ENCODE measurements at regions not wholly inside any gene's neighbourhood (a gene's known extent, or its start where the extent isn't known, plus 50 kb on each side); places are given as distances from the start of the nearest gene placed in this dataset.

DNA sequence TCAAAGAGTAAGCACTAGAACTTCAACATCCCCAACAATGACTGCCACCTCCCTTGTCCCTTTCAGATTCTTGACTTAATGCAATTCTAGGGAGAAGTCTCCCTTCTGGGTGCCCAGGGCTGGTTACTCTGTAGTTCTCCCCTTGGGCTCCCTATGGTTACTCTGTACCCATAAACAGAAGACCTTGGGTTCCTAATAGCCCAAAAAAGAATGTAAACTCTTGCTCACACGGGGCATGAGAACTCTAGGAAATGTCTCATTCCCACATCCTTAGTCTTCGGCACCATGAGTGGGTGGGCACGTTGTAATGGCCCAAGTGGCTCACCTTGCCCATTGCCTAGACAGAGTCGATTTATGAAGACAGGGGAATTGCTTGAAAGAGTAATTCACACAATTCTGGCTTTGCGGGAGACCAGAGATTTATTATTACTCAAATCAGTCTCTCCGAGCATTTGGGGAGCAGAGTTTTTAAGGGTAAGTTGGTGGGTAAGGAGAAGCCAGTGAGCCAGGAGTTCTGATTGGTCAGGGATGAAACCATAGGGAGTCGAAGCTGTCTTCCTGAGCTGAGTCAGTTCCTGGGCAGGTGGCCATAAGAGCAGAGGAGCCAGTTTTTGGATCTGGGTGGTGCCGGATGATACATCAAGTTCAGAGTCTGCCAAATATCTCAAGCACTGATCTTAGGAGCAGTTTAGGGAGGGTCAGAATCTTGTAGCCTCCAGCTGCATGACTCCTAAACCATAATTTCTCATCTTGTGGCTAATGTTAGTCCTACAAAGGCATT is 61.2 kb upstream of the SIRPG start:
- DNase-seq (ENCODE audit: low spot score): no peak

DNA sequence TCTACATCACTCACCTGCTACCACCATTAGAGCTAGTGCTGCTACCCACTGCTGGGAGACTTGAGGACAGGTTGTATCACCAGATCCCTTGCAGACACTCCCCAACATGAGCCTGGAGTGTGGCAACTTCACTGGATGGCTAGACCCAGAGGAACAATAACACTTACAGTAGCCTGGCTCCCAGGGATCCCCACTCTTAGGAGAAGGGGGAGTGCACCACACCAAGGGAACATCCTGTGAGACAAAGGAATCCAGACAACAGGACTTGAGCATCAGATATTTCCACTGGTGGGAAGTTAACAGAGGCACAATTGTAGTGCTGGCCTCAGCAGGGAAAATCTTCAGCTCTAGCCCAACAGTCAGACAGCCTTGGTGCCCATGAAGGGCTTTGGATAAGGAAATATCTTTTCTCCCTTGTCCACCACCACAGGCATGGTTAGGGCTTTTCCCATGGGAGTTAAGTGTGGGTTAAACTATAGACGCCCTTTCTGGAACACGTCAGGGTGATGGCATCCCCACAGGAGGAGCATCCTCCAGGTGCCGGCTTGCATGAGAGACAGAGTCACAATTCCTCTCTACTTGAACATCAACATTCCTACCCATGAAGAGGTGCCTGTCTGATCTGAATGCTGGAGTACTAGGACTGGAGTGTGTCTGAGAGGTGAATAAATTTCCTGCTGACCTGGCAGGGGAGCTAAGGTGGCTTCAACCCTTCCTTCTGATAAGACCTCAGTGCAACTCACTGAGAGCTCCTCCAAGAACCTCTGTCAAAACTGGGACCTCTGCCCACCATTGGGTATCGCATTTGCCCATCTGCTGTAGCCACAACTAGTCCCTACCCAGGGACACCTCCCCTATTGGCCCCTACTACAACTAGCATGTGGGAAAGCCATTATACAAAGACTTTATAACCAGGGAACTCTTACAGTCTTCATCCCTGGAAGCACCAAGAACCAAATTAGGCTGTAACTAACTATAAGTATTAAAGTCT is 55.4 kb upstream of the SIRPG start:
- no peak for DNase-seq (ENCODE audit: low spot score)

DNA sequence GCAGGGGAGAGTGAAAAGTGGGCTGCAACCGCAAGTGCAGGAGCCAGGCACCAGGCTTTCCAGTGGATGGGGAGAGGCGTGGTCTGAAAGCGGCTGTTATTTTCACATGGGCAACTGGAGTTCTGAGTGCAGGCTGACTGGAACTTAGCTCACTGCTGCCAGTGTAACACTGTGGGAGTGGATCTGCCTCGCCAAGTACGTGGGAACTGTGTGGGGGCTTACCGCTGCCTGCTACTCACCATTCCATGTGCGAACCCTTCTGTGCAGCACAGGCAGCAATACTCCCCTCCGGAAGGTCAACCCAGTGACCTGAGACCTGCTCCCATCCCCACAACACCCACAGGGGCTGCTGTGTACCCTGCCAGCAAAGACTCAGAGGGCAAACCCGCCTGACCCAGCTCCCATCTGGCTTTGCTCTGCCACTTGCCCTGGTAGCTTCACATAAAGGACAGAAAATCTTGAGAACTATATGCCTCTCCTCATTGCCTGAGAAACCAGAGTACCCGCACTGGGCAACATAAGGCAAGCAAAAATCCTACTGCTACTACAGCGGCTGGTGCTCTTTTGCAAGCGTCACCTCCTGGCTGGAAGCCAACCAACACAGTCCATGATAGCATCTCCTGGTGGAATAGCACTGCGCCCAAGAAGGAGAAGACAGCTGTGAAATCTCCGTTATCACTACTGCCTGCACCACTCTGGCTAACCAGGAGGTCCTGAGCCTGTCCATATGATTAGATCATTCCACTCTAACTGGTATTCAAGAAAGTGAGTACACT is 54.4 kb upstream of the SIRPG start:
- peak; percentile 11 for DNase-seq (ENCODE audit: low spot score)

DNA sequence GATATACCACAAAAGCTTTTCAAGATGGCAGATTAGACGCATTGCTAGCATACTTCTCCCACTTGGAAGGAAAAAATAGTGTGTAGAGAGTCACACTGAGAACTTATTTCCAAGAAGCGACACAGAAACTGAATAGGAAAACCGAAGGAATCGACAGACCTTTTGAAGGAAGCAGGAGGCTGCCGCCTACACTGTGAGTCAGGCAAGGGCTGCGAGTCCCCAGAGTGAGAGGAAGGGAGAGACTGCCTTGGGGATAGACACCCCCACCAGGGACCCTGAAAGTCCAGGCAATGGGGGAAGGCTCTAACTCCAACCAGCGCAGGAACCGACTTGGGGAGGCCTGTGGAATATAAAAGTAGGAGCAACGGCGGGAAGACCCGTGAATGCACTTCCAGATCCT is 53.7 kb upstream of the SIRPG start:
- DNase-seq (ENCODE audit: low spot score): no peak

DNA sequence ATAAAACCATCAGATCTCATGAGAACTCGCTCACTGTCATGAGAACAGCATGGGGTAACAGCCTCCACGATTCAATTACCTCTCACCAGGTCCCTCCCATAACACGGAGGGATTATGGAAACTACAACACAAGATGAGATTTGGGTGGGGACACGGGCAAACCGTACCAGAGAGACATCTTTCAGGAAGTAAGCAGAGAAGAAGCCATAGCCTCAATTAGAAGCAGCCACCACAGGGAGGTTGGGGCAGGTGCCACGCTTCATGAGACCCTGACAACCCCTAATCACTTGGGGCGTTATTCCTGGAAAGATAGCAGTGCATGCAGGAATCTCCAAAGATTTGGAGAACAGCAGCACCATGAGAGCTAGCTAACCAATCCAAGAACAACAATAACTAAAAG is 52.9 kb upstream of the SIRPG start:
- no peak for DNase-seq (ENCODE audit: low spot score)

DNA sequence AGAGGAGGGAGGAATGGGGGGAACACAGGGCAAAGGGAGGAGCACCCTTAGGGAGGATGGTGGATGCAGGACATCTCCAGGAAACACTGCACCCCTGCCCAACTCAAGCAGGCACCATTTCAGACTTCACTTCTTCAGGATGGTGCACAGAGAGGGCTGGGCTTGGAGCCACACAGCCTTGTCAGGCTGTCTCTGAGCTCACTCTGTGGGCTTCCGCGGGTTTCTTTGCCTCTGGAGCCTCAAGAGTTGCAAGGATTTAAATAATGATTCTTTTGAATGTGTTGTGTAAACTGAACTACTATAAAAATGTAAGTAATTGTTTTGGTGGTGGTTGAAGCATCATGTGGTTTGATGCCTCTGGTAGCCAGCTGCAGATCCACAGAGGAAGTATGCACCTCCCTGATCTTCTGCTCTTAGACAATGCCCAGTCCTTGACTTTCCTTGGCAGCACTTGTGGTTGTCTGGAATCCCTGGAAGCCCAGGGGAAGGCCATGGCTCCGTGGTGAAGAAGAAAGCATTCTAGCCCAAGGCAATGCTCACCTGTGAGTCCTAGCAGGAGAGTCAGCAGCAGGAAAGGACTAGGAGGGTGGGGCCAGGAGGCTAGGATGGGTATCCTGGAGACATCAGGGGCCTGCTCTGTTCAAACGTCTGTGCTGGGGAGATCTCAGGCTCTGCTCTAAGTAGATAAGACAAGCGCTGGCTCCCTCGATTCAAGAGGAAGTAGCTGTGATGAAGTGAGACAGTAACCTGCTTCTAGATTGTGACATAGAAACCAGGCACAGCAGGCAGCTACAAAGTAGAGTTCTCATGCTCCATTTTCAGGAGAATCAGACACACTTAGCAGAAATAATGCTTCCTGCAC is 50.2 kb upstream of the SIRPG start:
- no peak for DNase-seq (ENCODE audit: low spot score)

Data from HT-29 (cell line).